ENCODE measurements at regions not wholly inside any gene's neighbourhood (a gene's known extent, or its start where the extent isn't known, plus 50 kb on each side); places are given as distances from the start of the nearest gene placed in this dataset.

- no peak for DNase-seq (ENCODE audit: low read depth in 2 of 2)
These were observed 331.8 kb downstream of the MTX2 start for GRCh38 chr2:176601066-176601465.

GRCh38 chr2:176612036-176612435 lies 342.8 kb downstream of the MTX2 start:
- DNase-seq (ENCODE audit: low read depth in 2 of 2) = no peak

GRCh38 chr2:176612736-176613135 lies 343.5 kb downstream of the MTX2 start:
- DNase-seq (ENCODE audit: low read depth in 2 of 2) = peak in 1 of 2 experiments; percentile 14

- DNase-seq (ENCODE audit: low read depth in 2 of 2) = peak; percentile 89 to 90
These were observed 344.2 kb downstream of the MTX2 start for GRCh38 chr2:176613323-176613987.

- peak; percentile 12 to 15 for DNase-seq (ENCODE audit: low read depth in 2 of 2)
These were observed 344.8 kb downstream of the MTX2 start for GRCh38 chr2:176614049-176614448.

- no peak for DNase-seq (ENCODE audit: low read depth in 2 of 2)
These were observed 345.7 kb downstream of the MTX2 start for GRCh38 chr2:176614930-176615329.

- no peak for DNase-seq (ENCODE audit: low read depth in 2 of 2)
These were observed 350.3 kb downstream of the MTX2 start for GRCh38 chr2:176619504-176619903.

- DNase-seq (ENCODE audit: low read depth in 2 of 2) = no peak
These were observed 352.1 kb downstream of the MTX2 start for GRCh38 chr2:176621350-176621749.

- DNase-seq (ENCODE audit: low read depth in 2 of 2) = no peak
These were observed 353.6 kb downstream of the MTX2 start for GRCh38 chr2:176622792-176623191.

GRCh38 chr2:176626796-176627195 lies 357.6 kb downstream of the MTX2 start:
- DNase-seq (ENCODE audit: low read depth in 2 of 2) = no peak

- no peak for DNase-seq (ENCODE audit: low read depth in 2 of 2)
These were observed 359.2 kb downstream of the MTX2 start for GRCh38 chr2:176628438-176628837.

- no peak for DNase-seq (ENCODE audit: low read depth in 2 of 2)
These were observed 364.5 kb downstream of the MTX2 start for GRCh38 chr2:176633754-176634153.

- DNase-seq (ENCODE audit: low read depth in 2 of 2) = no peak
These were observed 367.2 kb downstream of the MTX2 start for GRCh38 chr2:176636401-176636800.

GRCh38 chr2:176637142-176637485 lies 367.9 kb downstream of the MTX2 start:
- DNase-seq (ENCODE audit: low read depth in 2 of 2) = no peak

GRCh38 chr2:176637486-176638166 lies 368.4 kb downstream of the MTX2 start:
- DNase-seq (ENCODE audit: low read depth in 2 of 2) = peak in 1 of 2 experiments; percentile 26

GRCh38 chr2:176638167-176639015 lies 369.1 kb downstream of the MTX2 start:
- peak; percentile 85 to 87 for DNase-seq (ENCODE audit: low read depth in 2 of 2)

- no peak for DNase-seq (ENCODE audit: low read depth in 2 of 2)
These were observed 369.7 kb downstream of the MTX2 start for GRCh38 chr2:176639016-176639343.

GRCh38 chr2:176639671-176640070 lies 370.4 kb downstream of the MTX2 start:
- no peak for DNase-seq (ENCODE audit: low read depth in 2 of 2)

- no peak for DNase-seq (ENCODE audit: low read depth in 2 of 2)
These were observed 372.2 kb downstream of the MTX2 start for GRCh38 chr2:176641436-176641835.

- peak; percentile 84 for DNase-seq (ENCODE audit: low read depth in 2 of 2)
These were observed 372.8 kb downstream of the MTX2 start for GRCh38 chr2:176642074-176642473.

GRCh38 chr2:176643646-176644045 lies 374.4 kb downstream of the MTX2 start:
- peak in 1 of 2 experiments; percentile 22 for DNase-seq (ENCODE audit: low read depth in 2 of 2)

- DNase-seq (ENCODE audit: low read depth in 2 of 2) = no peak
These were observed 376.3 kb downstream of the MTX2 start for GRCh38 chr2:176645494-176645893.

Data from fibroblast of skin of left quadriceps (primary cell).